Body of pancreas (tissue), 4 donors: ENCODE measurements at regions not wholly inside any gene's neighbourhood (a gene's known extent, or its start where the extent isn't known, plus 50 kb on each side); places are given as distances from the start of the nearest gene placed in this dataset.

Source experiments
- ATAC-seq: fragments of 150-250 bp; one replicate; pipeline ENCODE4 v1.9.1; 2016
- DNase-seq, 4 donors: peaks; one replicate each; pipeline ENCODE4 v3.0.0-alpha.2; 2019
- H3K27ac ChIP-seq, 4 donors: fragments of 200-600 bp; sonication (generic); 1 replicate in 3 of 4; 2 replicates in 1 of 4; pipeline versions ENCODE4 v1.5.1 to v1.6.1; 2016 to 2019; ENCODE audit warnings: mild to moderate bottlenecking in 1 of 4, mixed read lengths in 1 of 4, moderate library complexity in 1 of 4
- H3K27me3 ChIP-seq, 2 donors: fragments of 200-600 bp; sonication (generic); one replicate each; pipeline ENCODE4 v1.6.0; 2016; ENCODE audit warnings: mild to moderate bottlenecking in 1 of 2
- H3K36me3 ChIP-seq, 2 donors: fragments of 200-600 bp; sonication (generic); replicated peaks in 1 of 2; 2 replicates each; pipeline ENCODE4 v1.5.1; 2016; ENCODE audit warnings: low read depth in 2 of 2; ENCODE audit not compliant: insufficient read depth in 1 of 2
- H3K4me1 ChIP-seq: fragments of 200-600 bp; sonication (generic); one replicate; pipeline ENCODE4 v1.6.0; 2016
- H3K4me3 ChIP-seq, 2 donors: fragments of 200-600 bp; sonication (generic); 1 replicate in 1 of 2; 2 replicates in 1 of 2; pipeline ENCODE4 v1.5.1; 2016 to 2019
- H3K9me3 ChIP-seq, 3 donors: fragments of 200-600 bp; sonication (generic); 1 replicate in 2 of 3; 2 replicates in 1 of 3; pipeline ENCODE4 v1.5.1; 2016
- CTCF ChIP-seq, 7 experiments: fragments of 450-650 bp in 4 of 7; fragments of 200-600 bp in 3 of 7; sonication (generic) in 3 of 7; IDR thresholded peaks; one replicate each; pipeline ENCODE4 v1.5.1; 2016 to 2019; ENCODE audit warnings: antibody characterized with exemption in 7 of 7
- POLR2A ChIP-seq, 3 donors: fragments of 450-650 bp; IDR thresholded peaks; one replicate each; pipeline ENCODE4 v1.6.1; 2016; ENCODE audit warnings: antibody characterized with exemption in 3 of 3, mild to moderate bottlenecking in 2 of 3
- WGBS, 2 donors: methylation state at CpG; one replicate each; pipeline ENCODE4 v1.1.5; 2017; 5-methylcytosine and 5-hydroxymethylcytosine counted together
- intact Hi-C: fragments of 100-400 bp; cut with DNase I; formaldehyde crosslinking; loops from one replicate; pipeline ENCODE4 v1.15.1; 2023

GRCh38 chr5:24135536-24135935, 509.2 kb downstream of the CDH10 start:
- Histone ChIP-seq H3K4me3 (no peak overlapping the region), H3K27ac (no peak overlapping the region)

GRCh38 chr5:24141046-24141445, 503.7 kb downstream of the CDH10 start:
- ATAC-seq (no peak), DNase-seq (no peak)
- TF ChIP-seq POLR2A (IDR thresholded peaks at IDR 0.05) (no peak), CTCF (IDR thresholded peaks at IDR 0.05) (no peak)
- H3K36me3 ChIP-seq: no peaks in the 10 kb centered on the region
- WGBS, 2 donors: 67 to 78% methylated on average over 3 of the region's 3 CpGs
- no peaks in the 10 kb centered on the region for H3K4me1 ChIP-seq
- no peak overlapping the region for H3K4me3 ChIP-seq
- no peaks in the 10 kb centered on the region for H3K27me3 ChIP-seq
- no peak overlapping the region for H3K27ac ChIP-seq
- intact Hi-C loops: no loop called here
- H3K9me3 ChIP-seq: no peaks in the 10 kb centered on the region

More at GRCh38 chr5:24135536-24135935, 509.2 kb downstream of the CDH10 start:
- intact Hi-C loops: no loop called here
- no peaks in the 10 kb centered on the region for H3K4me1 ChIP-seq
- no peaks in the 10 kb centered on the region for H3K27me3 ChIP-seq
- H3K36me3 ChIP-seq: no peaks in the 10 kb centered on the region
- TF ChIP-seq POLR2A (IDR thresholded peaks at IDR 0.05) (no peak), CTCF (IDR thresholded peaks at IDR 0.05) (no peak)
- no peak for ATAC-seq
- DNase-seq: no peak
- no peaks in the 10 kb centered on the region for H3K9me3 ChIP-seq

- H3K9me3 ChIP-seq: no peaks in the 10 kb centered on the region
- no peaks in the 10 kb centered on the region for H3K4me1 ChIP-seq
- intact Hi-C loops: no loop called here
- H3K27ac ChIP-seq: no peak overlapping the region
- H3K36me3 ChIP-seq: no peaks in the 10 kb centered on the region
- DNase-seq (no peak), ATAC-seq (no peak)
- whole genome bisulfite sequencing, 2 donors: 61 to 70% methylated on average over 2 of the region's 2 CpGs
- TF ChIP-seq POLR2A (IDR thresholded peaks at IDR 0.05): no peak
- TF ChIP-seq CTCF (IDR thresholded peaks at IDR 0.05): no peak
- no peak overlapping the region for H3K4me3 ChIP-seq
- no peaks in the 10 kb centered on the region for H3K27me3 ChIP-seq
Observed at GRCh38 chr5:24142341-24142740, 502.4 kb downstream of the CDH10 start.

GRCh38 chr5:24145806-24146205, 499.0 kb downstream of the CDH10 start:
- no peaks in the 10 kb centered on the region for H3K36me3 ChIP-seq
- no peak for TF ChIP-seq CTCF (IDR thresholded peaks at IDR 0.05)
- no peak for TF ChIP-seq POLR2A (IDR thresholded peaks at IDR 0.05)
- no peaks in the 10 kb centered on the region for H3K4me1 ChIP-seq
- intact Hi-C loops: no loop called here
- H3K27me3 ChIP-seq: no peaks in the 10 kb centered on the region
- no peak overlapping the region for H3K27ac ChIP-seq
- WGBS, 2 donors: 75 to 83% methylated on average over 2 of the region's 2 CpGs
- DNase-seq (no peak), ATAC-seq (no peak)
- H3K9me3 ChIP-seq: no peaks in the 10 kb centered on the region
- no peak overlapping the region for H3K4me3 ChIP-seq

GRCh38 chr5:24161559-24161958, 483.2 kb downstream of the CDH10 start:
- Histone ChIP-seq H3K36me3 (no peaks in the 10 kb centered on the region), H3K27me3 (no peaks in the 10 kb centered on the region), H3K4me1 (no peaks in the 10 kb centered on the region), H3K4me3 (no peak overlapping the region), H3K27ac (no peak overlapping the region), H3K9me3 (no peaks in the 10 kb centered on the region)
- no peak for DNase-seq
- TF ChIP-seq POLR2A (IDR thresholded peaks at IDR 0.05) (no peak), CTCF (IDR thresholded peaks at IDR 0.05) (no peak)
- 77 to 86% methylated on average over 2 of the region's 2 CpGs for WGBS, 2 donors
- ATAC-seq: no peak
- intact Hi-C loops: no loop called here
